ENCODE measurements at regions not wholly inside any gene's neighbourhood (a gene's known extent, or its start where the extent isn't known, plus 50 kb on each side); places are given as distances from the start of the nearest gene placed in this dataset.

DNA sequence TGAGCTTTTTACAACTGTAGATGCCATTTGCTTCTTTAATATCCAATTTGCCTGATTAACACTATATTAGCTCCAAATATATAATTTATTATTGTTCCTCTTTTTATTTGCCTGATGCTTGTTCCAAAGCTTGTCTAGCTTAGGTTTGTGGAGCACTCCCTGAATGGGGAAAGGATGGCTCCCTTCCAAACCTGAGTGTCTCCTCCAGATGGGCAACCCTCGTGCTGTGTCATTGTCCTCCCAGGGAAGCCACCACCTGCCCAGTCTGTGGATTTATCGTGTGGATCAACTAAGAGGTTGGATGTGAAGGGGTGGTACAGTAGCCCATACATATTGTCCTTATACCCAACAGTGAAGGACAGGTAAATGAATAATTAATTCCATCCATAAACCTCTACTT lies 404.9 kb downstream of the CDK5RAP2 start:
- Histone ChIP-seq H4K20me1 (ENCODE audit: insufficient read depth, low read length) (no peaks in the 10 kb centered on the region), H3K79me2 (ENCODE audit: insufficient read depth, low read depth, low read length) (no peaks in the 10 kb centered on the region), H3K4me3 (ENCODE audit: low read depth, low read length, poor library complexity, severe bottlenecking) (no peak overlapping the region), H3K9me2 (ENCODE audit: insufficient read depth, low read length) (no peaks in the 10 kb centered on the region), H3K9me3 (ENCODE audit: low read length) (no peaks in the 10 kb centered on the region), H3K4me1 (ENCODE audit: insufficient read depth, low read length, poor library complexity, severe bottlenecking) (no peaks in the 10 kb centered on the region), H3K27ac (ENCODE audit: low read depth, low read length, poor library complexity, severe bottlenecking) (no peak overlapping the region), H2AFZ (ENCODE audit: low read length) (no peak overlapping the region), H3K4me2 (ENCODE audit: low read length) (no peak overlapping the region), H3K36me3 (ENCODE audit: insufficient read depth, low read length) (no peaks in the 10 kb centered on the region)
- TF ChIP-seq, protein P1, sequence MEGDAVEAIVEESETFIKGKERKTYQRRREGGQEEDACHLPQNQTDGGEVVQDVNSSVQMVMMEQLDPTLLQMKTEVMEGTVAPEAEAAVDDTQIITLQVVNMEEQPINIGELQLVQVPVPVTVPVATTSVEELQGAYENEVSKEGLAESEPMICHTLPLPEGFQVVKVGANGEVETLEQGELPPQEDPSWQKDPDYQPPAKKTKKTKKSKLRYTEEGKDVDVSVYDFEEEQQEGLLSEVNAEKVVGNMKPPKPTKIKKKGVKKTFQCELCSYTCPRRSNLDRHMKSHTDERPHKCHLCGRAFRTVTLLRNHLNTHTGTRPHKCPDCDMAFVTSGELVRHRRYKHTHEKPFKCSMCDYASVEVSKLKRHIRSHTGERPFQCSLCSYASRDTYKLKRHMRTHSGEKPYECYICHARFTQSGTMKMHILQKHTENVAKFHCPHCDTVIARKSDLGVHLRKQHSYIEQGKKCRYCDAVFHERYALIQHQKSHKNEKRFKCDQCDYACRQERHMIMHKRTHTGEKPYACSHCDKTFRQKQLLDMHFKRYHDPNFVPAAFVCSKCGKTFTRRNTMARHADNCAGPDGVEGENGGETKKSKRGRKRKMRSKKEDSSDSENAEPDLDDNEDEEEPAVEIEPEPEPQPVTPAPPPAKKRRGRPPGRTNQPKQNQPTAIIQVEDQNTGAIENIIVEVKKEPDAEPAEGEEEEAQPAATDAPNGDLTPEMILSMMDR (conservative IDR thresholded peaks at IDR 0.05; ENCODE audit: low read length), result no peak
- TF ChIP-seq EZH2phosphoT487 (IDR thresholded peaks at IDR 0.05; ENCODE audit: borderline replicate concordance, low read depth, low read length), result no peak
- ChIA-PET POLR2A (interaction anchor here (0.6 kb wide), 2 partner anchors 12 to 877 kb away, joined by 3 to 6 read pairs; no protein-coding TSS in a partner anchor), CTCF (ENCODE audit: unreplicated experiment) (no interaction called here)
- no TSS peak for BruUV-seq (replicated peaks)
- intact Hi-C loops (cut with micrococcal nuclease; ENCODE audit: unreplicated experiment), result no loop called here
- DNase-seq (ENCODE audit: low spot score), result no peak

DNA sequence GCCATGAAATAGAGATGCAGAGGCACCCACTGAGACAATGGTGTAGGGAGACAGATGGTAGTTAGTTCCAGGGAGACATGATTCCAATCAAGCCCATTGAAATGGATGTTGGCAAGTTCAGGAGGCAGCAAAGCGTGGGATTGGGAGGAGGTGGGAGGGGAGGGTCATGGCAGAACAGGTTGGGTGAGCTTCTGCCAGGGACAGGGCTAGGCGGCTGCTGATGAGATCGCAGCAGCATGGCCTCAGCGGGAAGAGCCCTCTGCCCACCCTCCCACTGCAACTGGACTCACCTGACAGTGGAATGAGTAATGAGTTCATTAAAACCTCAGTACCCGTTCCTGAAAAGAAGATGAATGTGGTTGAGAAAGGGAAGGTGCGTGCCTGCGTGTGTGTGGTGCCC lies 418.2 kb downstream of the CDK5RAP2 start:
- TF ChIP-seq, protein P1 (conservative IDR thresholded peaks at IDR 0.05; ENCODE audit: low read length), result no peak
- no peak for TF ChIP-seq EZH2phosphoT487 (IDR thresholded peaks at IDR 0.05; ENCODE audit: borderline replicate concordance, low read depth, low read length)
- Histone ChIP-seq H2AFZ (ENCODE audit: low read length) (no peak overlapping the region), H3K4me2 (ENCODE audit: low read length) (no peak overlapping the region), H3K4me3 (ENCODE audit: low read depth, low read length, poor library complexity, severe bottlenecking) (no peak overlapping the region), H4K20me1 (ENCODE audit: insufficient read depth, low read length) (no peaks in the 10 kb centered on the region), H3K36me3 (ENCODE audit: insufficient read depth, low read length) (no peaks in the 10 kb centered on the region), H3K9me3 (ENCODE audit: low read length) (no peaks in the 10 kb centered on the region), H3K4me1 (ENCODE audit: insufficient read depth, low read length, poor library complexity, severe bottlenecking) (no peaks in the 10 kb centered on the region), H3K9me2 (ENCODE audit: insufficient read depth, low read length) (no peaks in the 10 kb centered on the region), H3K79me2 (ENCODE audit: insufficient read depth, low read depth, low read length) (no peaks in the 10 kb centered on the region), H3K27ac (ENCODE audit: low read depth, low read length, poor library complexity, severe bottlenecking) (no peak overlapping the region)
- DNase-seq (ENCODE audit: low spot score), result no peak
- CTCF ChIA-PET (ENCODE audit: unreplicated experiment), result no interaction called here
- intact Hi-C loops (cut with micrococcal nuclease; ENCODE audit: unreplicated experiment), result no loop called here
- POLR2A ChIA-PET, result no interaction called here
- BruUV-seq (replicated peaks), result no TSS peak

DNA sequence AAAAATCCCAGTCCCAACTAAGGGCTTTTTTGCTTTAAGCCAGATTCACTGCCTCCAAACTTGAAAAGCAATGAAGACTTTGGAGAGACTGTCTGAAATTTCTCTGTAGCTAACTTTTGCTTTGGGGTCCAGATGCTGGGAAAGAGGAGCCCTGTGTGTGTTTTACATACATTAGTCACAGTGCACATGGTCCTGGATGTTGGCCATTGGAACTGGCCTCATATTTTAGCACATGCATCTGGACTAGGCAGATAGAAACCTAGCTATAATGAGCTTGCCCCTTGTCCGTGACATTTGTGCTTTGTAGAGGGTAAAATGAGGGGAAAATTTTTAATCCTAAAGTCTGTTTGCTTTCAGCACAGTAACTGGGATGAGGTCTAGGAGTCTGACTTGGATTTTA lies 421.7 kb downstream of the CDK5RAP2 start:
- no peaks in the 10 kb centered on the region for H3K9me3 ChIP-seq (ENCODE audit: low read length)
- H3K79me2 ChIP-seq (ENCODE audit: insufficient read depth, low read depth, low read length), result no peaks in the 10 kb centered on the region
- no peak overlapping the region for H3K27ac ChIP-seq (ENCODE audit: low read depth, low read length, poor library complexity, severe bottlenecking)
- H3K4me2 ChIP-seq (ENCODE audit: low read length), result no peak overlapping the region
- no peaks in the 10 kb centered on the region for H4K20me1 ChIP-seq (ENCODE audit: insufficient read depth, low read length)
- no peak overlapping the region for H2AFZ ChIP-seq (ENCODE audit: low read length)
- H3K36me3 ChIP-seq (ENCODE audit: insufficient read depth, low read length), result no peaks in the 10 kb centered on the region
- H3K4me1 ChIP-seq (ENCODE audit: insufficient read depth, low read length, poor library complexity, severe bottlenecking), result no peaks in the 10 kb centered on the region
- no peak for DNase-seq (ENCODE audit: low spot score)
- ChIA-PET CTCF (ENCODE audit: unreplicated experiment) (no interaction called here), POLR2A (no interaction called here)
- BruUV-seq (replicated peaks), result no TSS peak
- TF ChIP-seq EZH2phosphoT487 (IDR thresholded peaks at IDR 0.05; ENCODE audit: borderline replicate concordance, low read depth, low read length), result no peak
- TF ChIP-seq, protein P1 (conservative IDR thresholded peaks at IDR 0.05; ENCODE audit: low read length), result no peak
- intact Hi-C loops (cut with micrococcal nuclease; ENCODE audit: unreplicated experiment), result no loop called here
- H3K9me2 ChIP-seq (ENCODE audit: insufficient read depth, low read length), result no peaks in the 10 kb centered on the region
- H3K4me3 ChIP-seq (ENCODE audit: low read depth, low read length, poor library complexity, severe bottlenecking), result no peak overlapping the region

Data from OCI-LY7 (cell line).